WTC11 (cell line): ENCODE measurements at regions not wholly inside any gene's neighbourhood (a gene's known extent, or its start where the extent isn't known, plus 50 kb on each side); places are given as distances from the start of the nearest gene placed in this dataset.

ENCODE experiments used
- ATAC-seq: fragments of 200-7000 bp; cut with Tn5 transposase; 2 replicates; pipeline ENCODE4 v1.10.0; 2021; ENCODE audit warnings: mild to moderate bottlenecking, moderate library complexity
- CTCF ChIA-PET: fragments of 300-600 bp; sonication (Branson Sonifier 250); formaldehyde crosslinking; loops from one replicate; lab custom pipeline; 2021; ENCODE audit warnings: antibody characterized with exemption; lab: Charles Lee
- POLR2A ChIA-PET: fragments of 350-600 bp; sonication (Branson Sonifier 250); formaldehyde crosslinking; loops from one replicate; lab custom pipeline; 2021; ENCODE audit warnings: antibody characterized with exemption; lab: Charles Lee
- DNase-seq: peaks from one replicate; pipeline ENCODE4 v3.0.0; 2021; ENCODE audit warnings: low spot score
- H3K27ac Mint-ChIP-seq: 2 replicates; pipeline ENCODE4 v1.8.0; 2021; ENCODE audit warnings: mixed read lengths
- H3K27me3 Mint-ChIP-seq: 2 replicates; pipeline ENCODE4 v1.8.0; 2021; ENCODE audit warnings: low read depth, mild to moderate bottlenecking, moderate library complexity, mixed read lengths
- H3K36me3 Mint-ChIP-seq: 2 replicates; pipeline ENCODE4 v1.8.0; 2021; ENCODE audit warnings: mixed read lengths
- H3K4me1 Mint-ChIP-seq: 2 replicates; pipeline ENCODE4 v1.8.0; 2022; ENCODE audit warnings: mixed read lengths
- H3K4me3 Mint-ChIP-seq: 2 replicates; pipeline ENCODE4 v1.8.0; 2021; ENCODE audit warnings: mild to moderate bottlenecking, moderate library complexity, mixed read lengths
- H3K9me3 Mint-ChIP-seq: 2 replicates; pipeline ENCODE4 v1.8.0; 2021; ENCODE audit warnings: mixed read lengths
- AFF4 ChIP-seq: sonication (generic); formaldehyde crosslinking; IDR thresholded peaks from 2 replicates; pipeline ENCODE4 v1.8.1; 2023; ENCODE audit warnings: mild to moderate bottlenecking, missing genetic modification reagents, borderline replicate concordance
- CREB1 ChIP-seq: sonication (generic); formaldehyde crosslinking; IDR thresholded peaks from 2 replicates; pipeline ENCODE4 v1.8.0; 2023; ENCODE audit warnings: mild to moderate bottlenecking, missing genetic modification reagents
- FOXK1 ChIP-seq: sonication (generic); formaldehyde crosslinking; IDR thresholded peaks from 2 replicates; pipeline ENCODE4 v1.8.0; 2022; ENCODE audit warnings: mild to moderate bottlenecking, moderate library complexity, missing genetic modification reagents
- FOXP4 ChIP-seq: sonication (generic); formaldehyde crosslinking; IDR thresholded peaks from 2 replicates; pipeline ENCODE4 v1.8.0; 2022; ENCODE audit warnings: mild to moderate bottlenecking, missing genetic modification reagents
- NFYB ChIP-seq: sonication (generic); formaldehyde crosslinking; conservative IDR thresholded peaks from 2 replicates; pipeline ENCODE4 v1.8.0; 2022; ENCODE audit warnings: low read depth, missing genetic modification reagents
- TCF7 ChIP-seq: sonication (generic); formaldehyde crosslinking; IDR thresholded peaks from 2 replicates; pipeline ENCODE4 v1.8.0; 2022; ENCODE audit warnings: mild to moderate bottlenecking, low read depth, missing genetic modification reagents, moderate library complexity
- TEAD4 ChIP-seq: sonication (generic); formaldehyde crosslinking; IDR thresholded peaks from 2 replicates; pipeline ENCODE4 v1.8.0; 2022; ENCODE audit warnings: mild to moderate bottlenecking, missing genetic modification reagents
- USF2 ChIP-seq: sonication (generic); formaldehyde crosslinking; IDR thresholded peaks from 2 replicates; pipeline ENCODE4 v1.8.1; 2023; ENCODE audit warnings: mild to moderate bottlenecking, missing genetic modification reagents, moderate library complexity
- ZNF219 ChIP-seq: sonication (generic); formaldehyde crosslinking; IDR thresholded peaks from 2 replicates; pipeline ENCODE4 v1.8.0; 2023; ENCODE audit warnings: missing genetic modification reagents, mild to moderate bottlenecking, borderline replicate concordance
- ZNF232 ChIP-seq: sonication (generic); formaldehyde crosslinking; IDR thresholded peaks from 2 replicates; pipeline ENCODE4 v1.8.0; 2022; ENCODE audit warnings: mild to moderate bottlenecking, missing genetic modification reagents
- ZNF512 ChIP-seq: sonication (generic); formaldehyde crosslinking; IDR thresholded peaks from 2 replicates; pipeline ENCODE4 v1.8.1; 2022; ENCODE audit warnings: missing genetic modification reagents, borderline replicate concordance
- TF ChIP-seq, protein P1 (sequence below): sonication (generic); formaldehyde crosslinking; IDR thresholded peaks from 2 replicates; pipeline ENCODE4 v1.8.0; 2022; ENCODE audit warnings: mild to moderate bottlenecking, missing genetic modification reagents
- TF ChIP-seq, protein P2 (sequence below): fragments of 250-450 bp; sonication (Bioruptor Pico); IDR thresholded peaks from 2 replicates; pipeline ENCODE4 v1.9.0; 2021; ENCODE audit warnings: mild to moderate bottlenecking
- TF ChIP-seq, protein P3 (sequence below): sonication (generic); formaldehyde crosslinking; IDR thresholded peaks from 2 replicates; pipeline ENCODE4 v1.8.0; 2023; ENCODE audit warnings: missing genetic modification reagents

GRCh38 chr9:89999176-89999533 lies 394.3 kb downstream of the GADD45G start:
- Mint-ChIP-seq H3K36me3 (no peaks in the 10 kb centered on the region), H3K9me3 (no peaks in the 10 kb centered on the region), H3K4me1 (peaks cover 29% of the 10 kb centered on the region), H3K4me3 (no peak overlapping the region), H3K27me3 (no peaks in the 10 kb centered on the region), H3K27ac (no peak overlapping the region)
- ATAC-seq (no peak), DNase-seq (no peak)
- ChIA-PET CTCF (interaction anchor here (1.3 to 2.2 kb wide), 2 partner anchors 401 to 406 kb away, joined by 4 to 10 read pairs; no protein-coding TSS in a partner anchor), POLR2A (no interaction called here)
- TF ChIP-seq TCF7 (CRISPR knock-in tag) (no peak), ZNF232 (no peak), ZNF219 (no peak), TEAD4 (CRISPR knock-in tag) (no peak), FOXP4 (no peak), USF2 (CRISPR knock-in tag) (no peak), NFYB (CRISPR knock-in tag) (no peak), AFF4 (CRISPR knock-in tag) (no peak), FOXK1 (CRISPR knock-in tag) (no peak), CREB1 (CRISPR knock-in tag) (no peak), ZNF512 (CRISPR knock-in tag) (no peak)
- TF ChIP-seq, protein P1, sequence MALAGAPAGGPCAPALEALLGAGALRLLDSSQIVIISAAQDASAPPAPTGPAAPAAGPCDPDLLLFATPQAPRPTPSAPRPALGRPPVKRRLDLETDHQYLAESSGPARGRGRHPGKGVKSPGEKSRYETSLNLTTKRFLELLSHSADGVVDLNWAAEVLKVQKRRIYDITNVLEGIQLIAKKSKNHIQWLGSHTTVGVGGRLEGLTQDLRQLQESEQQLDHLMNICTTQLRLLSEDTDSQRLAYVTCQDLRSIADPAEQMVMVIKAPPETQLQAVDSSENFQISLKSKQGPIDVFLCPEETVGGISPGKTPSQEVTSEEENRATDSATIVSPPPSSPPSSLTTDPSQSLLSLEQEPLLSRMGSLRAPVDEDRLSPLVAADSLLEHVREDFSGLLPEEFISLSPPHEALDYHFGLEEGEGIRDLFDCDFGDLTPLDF (CRISPR knock-in tag): no peak
- TF ChIP-seq, protein P2, sequence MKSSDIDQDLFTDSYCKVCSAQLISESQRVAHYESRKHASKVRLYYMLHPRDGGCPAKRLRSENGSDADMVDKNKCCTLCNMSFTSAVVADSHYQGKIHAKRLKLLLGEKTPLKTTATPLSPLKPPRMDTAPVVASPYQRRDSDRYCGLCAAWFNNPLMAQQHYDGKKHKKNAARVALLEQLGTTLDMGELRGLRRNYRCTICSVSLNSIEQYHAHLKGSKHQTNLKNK (CRISPR knock-in tag): no peak
- TF ChIP-seq, protein P3, sequence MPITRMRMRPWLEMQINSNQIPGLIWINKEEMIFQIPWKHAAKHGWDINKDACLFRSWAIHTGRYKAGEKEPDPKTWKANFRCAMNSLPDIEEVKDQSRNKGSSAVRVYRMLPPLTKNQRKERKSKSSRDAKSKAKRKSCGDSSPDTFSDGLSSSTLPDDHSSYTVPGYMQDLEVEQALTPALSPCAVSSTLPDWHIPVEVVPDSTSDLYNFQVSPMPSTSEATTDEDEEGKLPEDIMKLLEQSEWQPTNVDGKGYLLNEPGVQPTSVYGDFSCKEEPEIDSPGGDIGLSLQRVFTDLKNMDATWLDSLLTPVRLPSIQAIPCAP (CRISPR knock-in tag): no peak
